Hepatocyte (in vitro differentiated cells): ENCODE measurements at regions not wholly inside any gene's neighbourhood (a gene's known extent, or its start where the extent isn't known, plus 50 kb on each side); places are given as distances from the start of the nearest gene placed in this dataset.

Experiments
- DNase-seq: peaks from one replicate; pipeline ENCODE4 v3.0.0-alpha.2; 2016; ENCODE audit warnings: low spot score
- H2AFZ ChIP-seq: fragments of 200-600 bp; sonication (generic); 2 replicates; pipeline ENCODE4 v1.6.0; 2016; ENCODE audit warnings: antibody characterized with exemption, mild to moderate bottlenecking
- H3K27ac ChIP-seq: fragments of 200-600 bp; sonication (generic); 2 replicates; pipeline ENCODE4 v1.5.1; 2016; ENCODE audit warnings: mild to moderate bottlenecking
- H3K27me3 ChIP-seq: fragments of 200-600 bp; sonication (generic); 2 replicates; pipeline ENCODE4 v1.6.1; 2016
- H3K36me3 ChIP-seq: fragments of 200-600 bp; sonication (generic); replicated peaks from 2 replicates; pipeline ENCODE4 v1.5.1; 2016; ENCODE audit warnings: low read depth; ENCODE audit not compliant: insufficient read depth
- H3K4me1 ChIP-seq: fragments of 200-600 bp; sonication (generic); 2 replicates; pipeline ENCODE4 v1.5.1; 2016; ENCODE audit warnings: mild to moderate bottlenecking, moderate library complexity; ENCODE audit not compliant: insufficient read depth
- H3K4me2 ChIP-seq: fragments of 200-600 bp; sonication (generic); 2 replicates; pipeline ENCODE4 v1.6.0; 2016
- H3K4me3 ChIP-seq: fragments of 200-600 bp; sonication (generic); 2 replicates; pipeline ENCODE4 v1.5.1; 2016; ENCODE audit warnings: mild to moderate bottlenecking
- H3K79me2 ChIP-seq: fragments of 200-600 bp; sonication (generic); 2 replicates; pipeline ENCODE4 v1.6.0; 2017; ENCODE audit warnings: mild to moderate bottlenecking
- H3K9me2 ChIP-seq: fragments of 200-600 bp; sonication (generic); replicated peaks from 2 replicates; pipeline ENCODE4 v1.6.0; 2017; ENCODE audit warnings: mild to moderate bottlenecking; ENCODE audit not compliant: insufficient read depth
- H3K9me3 ChIP-seq: fragments of 200-600 bp; sonication (generic); 2 replicates; pipeline ENCODE4 v1.5.1; 2016; ENCODE audit warnings: low read depth, mild to moderate bottlenecking
- H4K20me1 ChIP-seq: fragments of 200-600 bp; sonication (generic); 2 replicates; pipeline ENCODE4 v1.6.0; 2016; ENCODE audit warnings: mild to moderate bottlenecking; ENCODE audit not compliant: insufficient read depth, poor library complexity, severe bottlenecking
- CTCF ChIP-seq: fragments of 200-600 bp; sonication (generic); IDR thresholded peaks from 2 replicates; pipeline ENCODE4 v1.5.1; 2016; ENCODE audit warnings: antibody characterized with exemption, mild to moderate bottlenecking; ENCODE audit not compliant: poor library complexity
- EZH2 ChIP-seq: fragments of 200-600 bp; sonication (generic); IDR thresholded peaks from 2 replicates; pipeline ENCODE4 v1.6.1; 2016; ENCODE audit warnings: antibody characterized with exemption, mild to moderate bottlenecking, borderline replicate concordance
- EZH2phosphoT487 ChIP-seq: fragments of 200-600 bp; sonication (generic); IDR thresholded peaks from one replicate; pipeline ENCODE4 v1.6.1; 2018; ENCODE audit warnings: antibody characterized with exemption, mild to moderate bottlenecking, low read depth, moderate library complexity; ENCODE audit not compliant: unreplicated experiment, severe bottlenecking
- WGBS: methylation state at CpG from one replicate; pipeline ENCODE4 v1.1.6; 2016; ENCODE audit warnings: low lambda C conversion rate; ENCODE audit errors: missing lambda C conversion rate; 5-methylcytosine and 5-hydroxymethylcytosine counted together

GRCh38 chr2:35873921-35874320 lies 481.7 kb upstream of the CRIM1 start:
- no peak for DNase-seq
- H3K79me2 ChIP-seq = no peaks in the 10 kb centered on the region
- no peaks in the 10 kb centered on the region for H3K9me3 ChIP-seq
- WGBS = 70% methylated on average over 4 of the region's 4 CpGs
- H3K4me3 ChIP-seq = no peak overlapping the region
- H3K4me1 ChIP-seq = no peaks in the 10 kb centered on the region
- no peak overlapping the region for H2AFZ ChIP-seq
- TF ChIP-seq EZH2 (no peak), EZH2phosphoT487 (no peak), CTCF (no peak)
- H3K36me3 ChIP-seq = no peaks in the 10 kb centered on the region
- H3K4me2 ChIP-seq = no peak overlapping the region
- no peaks in the 10 kb centered on the region for H4K20me1 ChIP-seq
- H3K27me3 ChIP-seq = no peaks in the 10 kb centered on the region
- H3K27ac ChIP-seq = no peak overlapping the region
- no peaks in the 10 kb centered on the region for H3K9me2 ChIP-seq

- Histone ChIP-seq H3K27me3 (no peaks in the 10 kb centered on the region), H3K4me3 (no peak overlapping the region), H3K36me3 (no peaks in the 10 kb centered on the region), H3K27ac (no peak overlapping the region), H3K9me2 (no peaks in the 10 kb centered on the region), H3K9me3 (no peaks in the 10 kb centered on the region), H3K4me1 (no peaks in the 10 kb centered on the region), H4K20me1 (no peaks in the 10 kb centered on the region), H3K79me2 (no peaks in the 10 kb centered on the region), H3K4me2 (no peak overlapping the region), H2AFZ (no peak overlapping the region)
- no peak for DNase-seq
- peak; percentile 24 for TF ChIP-seq CTCF
- no peak for TF ChIP-seq EZH2phosphoT487
- 83% methylated on average over 8 of the region's 8 CpGs for WGBS
These were observed 483.9 kb upstream of the CRIM1 start for GRCh38 chr2:35871672-35872071.

- Histone ChIP-seq H4K20me1 (no peaks in the 10 kb centered on the region), H3K4me2 (no peak overlapping the region), H2AFZ (no peak overlapping the region), H3K9me2 (no peaks in the 10 kb centered on the region), H3K4me1 (no peaks in the 10 kb centered on the region), H3K27ac (no peak overlapping the region), H3K4me3 (no peak overlapping the region), H3K27me3 (no peaks in the 10 kb centered on the region), H3K9me3 (no peaks in the 10 kb centered on the region), H3K79me2 (no peaks in the 10 kb centered on the region), H3K36me3 (no peaks in the 10 kb centered on the region)
- no peak for DNase-seq
- TF ChIP-seq CTCF (no peak), EZH2phosphoT487 (no peak), EZH2 (no peak)
- WGBS = 70% methylated on average over 1 of the region's 1 CpG
These were observed 484.9 kb upstream of the CRIM1 start for GRCh38 chr2:35870713-35871112.

GRCh38 chr2:35864141-35864540 lies 491.4 kb upstream of the CRIM1 start:
- TF ChIP-seq CTCF (no peak), EZH2phosphoT487 (no peak), EZH2 (no peak)
- no peak overlapping the region for H3K4me2 ChIP-seq
- H3K79me2 ChIP-seq = no peaks in the 10 kb centered on the region
- no peaks in the 10 kb centered on the region for H3K9me3 ChIP-seq
- DNase-seq = peak; percentile 8
- H3K9me2 ChIP-seq = no peaks in the 10 kb centered on the region
- no peaks in the 10 kb centered on the region for H3K4me1 ChIP-seq
- no peak overlapping the region for H3K27ac ChIP-seq
- H3K27me3 ChIP-seq = no peaks in the 10 kb centered on the region
- H4K20me1 ChIP-seq = no peaks in the 10 kb centered on the region
- no peak overlapping the region for H2AFZ ChIP-seq
- no peaks in the 10 kb centered on the region for H3K36me3 ChIP-seq
- 60% methylated on average over 2 of the region's 2 CpGs for WGBS
- no peak overlapping the region for H3K4me3 ChIP-seq
